Right lobe of liver (tissue), 6 donors: ENCODE measurements at regions not wholly inside any gene's neighbourhood (a gene's known extent, or its start where the extent isn't known, plus 50 kb on each side); places are given as distances from the start of the nearest gene placed in this dataset.
A peak's percentile ranks its signal among the peaks of the same experiment; 100 is the strongest.

Experiments
- ATAC-seq, 4 donors: fragments of 200-7000 bp; cut with Tn5 transposase; one replicate each; pipeline ENCODE4 v1.9.1; 2020; ENCODE audit warnings: mild to moderate bottlenecking in 4 of 4, moderate library complexity in 4 of 4
- DNase-seq, 3 donors: peaks; one replicate each; pipeline ENCODE4 v3.0.0-alpha.2; 2020
- H3K27ac ChIP-seq, 3 donors: fragments of 200-600 bp; one replicate each; pipeline ENCODE4 v1.8.0; 2022
- H3K27me3 ChIP-seq, 2 donors: fragments of 200-600 bp; one replicate each; pipeline ENCODE4 v1.8.0; 2022
- H3K36me3 ChIP-seq, 4 donors: fragments of 200-600 bp; sonication (generic) in 1 of 4; one replicate each; pipeline versions ENCODE4 v1.5.1 to v1.8.0; 2017 to 2022; ENCODE audit warnings: control low read depth in 1 of 4
- H3K4me1 ChIP-seq, 4 donors: fragments of 200-600 bp; sonication (generic) in 1 of 4; one replicate each; pipeline versions ENCODE4 v1.5.1 to v1.8.0; 2017 to 2022; ENCODE audit warnings: control low read depth in 1 of 4
- H3K4me3 ChIP-seq, 3 donors: fragments of 200-600 bp; one replicate each; pipeline ENCODE4 v1.8.0; 2022
- H3K9me3 ChIP-seq, 4 donors: fragments of 200-600 bp; sonication (generic) in 1 of 4; one replicate each; pipeline versions ENCODE4 v1.5.1 to v1.8.0; 2017 to 2022; ENCODE audit warnings: control low read depth in 1 of 4
- CTCF ChIP-seq, 4 donors: fragments of 200-600 bp in 3 of 4; fragments of 450-650 bp in 1 of 4; IDR thresholded peaks; one replicate each; pipeline versions ENCODE4 v1.5.1 to v1.8.0; 2016 to 2022; ENCODE audit warnings: antibody characterized with exemption in 4 of 4, mild to moderate bottlenecking in 2 of 4
- POLR2A ChIP-seq: fragments of 450-650 bp; IDR thresholded peaks from one replicate; pipeline ENCODE4 v1.6.1; 2017; ENCODE audit warnings: antibody characterized with exemption, mild to moderate bottlenecking
- WGBS: methylation state at CpG from one replicate; pipeline ENCODE4 v1.1.6; 2018; ENCODE audit warnings: low coverage, low lambda C conversion rate; ENCODE audit not compliant: insufficient coverage; ENCODE audit errors: missing lambda C conversion rate; 5-methylcytosine and 5-hydroxymethylcytosine counted together
- intact Hi-C, 2 donors: fragments of 100-400 bp; cut with DNase I; formaldehyde crosslinking; loops; one replicate each; pipeline versions ENCODE4 v1.11.2 to v1.14.1; 2022
- donor health status: DM: no; HTN: yes; CAD: no.
- donor health status: DM: no; HTN: no; CAD: no.
- donor health status: DM: no; HTN: no; CAD: no.
- donor health status: DM: no; HTN: yes; CAD: no.
- donor health status: DM: no; HTN: yes; CAD: no.

DNA sequence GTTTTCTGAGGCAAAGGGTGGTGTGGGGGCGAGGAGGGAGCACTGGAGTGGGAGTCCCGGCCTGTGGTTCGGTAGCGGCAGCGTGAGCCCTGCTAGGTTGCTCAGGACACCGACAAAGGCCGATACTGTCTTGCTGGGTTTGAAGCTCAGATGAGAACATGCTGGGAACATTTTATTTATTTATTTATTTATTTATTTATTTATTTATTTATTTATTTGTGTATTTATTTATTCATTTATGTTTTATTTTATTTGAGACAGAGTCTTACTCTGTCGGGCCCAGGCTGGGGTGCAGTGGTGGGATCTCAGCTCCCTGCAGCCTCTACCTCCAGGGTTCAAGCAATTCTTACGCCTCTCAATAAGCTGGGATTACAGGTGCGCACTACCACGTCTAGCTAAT, 117.9 kb upstream of the GSE1 start:
- TF ChIP-seq POLR2A = no peak
- TF ChIP-seq CTCF (IDR thresholded peaks at IDR 0.05) = no peak
- no peaks in the 10 kb centered on the region for H3K9me3 ChIP-seq
- peaks cover 0 to 15% (median 7%) of the 10 kb centered on the region in 4 donors for H3K4me1 ChIP-seq
- ATAC-seq (no peak), DNase-seq (no peak)
- intact Hi-C loops = loop anchor here in 1 of 2 donors (10.0 kb wide), 1 partner anchor 60 kb away; no protein-coding TSS in a partner anchor
- 94% methylated on average over 11 of the region's 11 CpGs for WGBS
- H3K27ac ChIP-seq = no peak overlapping the region
- no peaks in the 10 kb centered on the region for H3K27me3 ChIP-seq
- no peaks in the 10 kb centered on the region for H3K36me3 ChIP-seq
- H3K4me3 ChIP-seq = no peak overlapping the region

DNA sequence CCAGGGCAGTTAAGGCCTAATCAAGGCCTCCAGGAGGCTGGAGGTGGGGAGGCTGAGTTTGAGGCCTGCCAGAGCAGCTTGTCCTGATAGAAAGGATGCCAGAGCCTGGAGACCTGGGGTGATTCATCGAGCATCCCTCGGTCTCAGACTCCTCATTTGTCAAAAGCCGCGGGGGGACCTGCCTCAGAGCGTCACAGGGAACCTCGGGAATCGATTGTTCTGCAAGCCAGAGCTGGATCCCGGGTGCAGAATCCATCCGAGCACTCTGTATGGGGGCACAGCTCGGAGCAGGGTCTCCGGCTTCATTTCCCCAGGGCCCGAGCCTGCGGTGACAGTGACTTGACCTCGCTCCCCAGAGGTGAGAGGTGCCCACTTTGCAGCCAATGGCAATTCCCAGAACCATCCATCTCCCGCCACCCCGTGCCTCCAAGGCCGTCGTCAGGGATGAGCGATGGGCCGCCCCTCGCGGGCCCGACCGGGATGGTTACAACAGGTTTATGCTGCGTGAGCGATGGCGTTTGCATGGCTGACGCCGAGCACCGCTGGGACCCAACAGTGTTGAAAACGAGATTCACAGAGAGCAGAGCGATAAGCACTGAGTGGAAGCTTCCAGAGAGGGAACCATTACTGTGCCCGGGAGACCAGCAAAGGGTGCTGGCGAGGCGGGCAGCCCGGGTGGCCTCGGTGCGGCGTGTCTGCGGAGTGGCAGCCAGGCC, 117.1 kb upstream of the GSE1 start:
- TF ChIP-seq POLR2A = no peak
- TF ChIP-seq CTCF (IDR thresholded peaks at IDR 0.05) = no peak
- no peak overlapping the region for H3K4me3 ChIP-seq
- intact Hi-C loops = loop anchor here in 1 of 2 donors (10.0 kb wide), 1 partner anchor 61 kb away; no protein-coding TSS in a partner anchor
- H3K9me3 ChIP-seq = no peaks in the 10 kb centered on the region
- ATAC-seq (no peak), DNase-seq (no peak)
- WGBS = 98% methylated on average over 8 of the region's 40 CpGs
- H3K27ac ChIP-seq = no peak overlapping the region
- peaks cover 0 to 15% (median 7%) of the 10 kb centered on the region in 4 donors for H3K4me1 ChIP-seq
- no peaks in the 10 kb centered on the region for H3K36me3 ChIP-seq
- H3K27me3 ChIP-seq = no peaks in the 10 kb centered on the region

DNA sequence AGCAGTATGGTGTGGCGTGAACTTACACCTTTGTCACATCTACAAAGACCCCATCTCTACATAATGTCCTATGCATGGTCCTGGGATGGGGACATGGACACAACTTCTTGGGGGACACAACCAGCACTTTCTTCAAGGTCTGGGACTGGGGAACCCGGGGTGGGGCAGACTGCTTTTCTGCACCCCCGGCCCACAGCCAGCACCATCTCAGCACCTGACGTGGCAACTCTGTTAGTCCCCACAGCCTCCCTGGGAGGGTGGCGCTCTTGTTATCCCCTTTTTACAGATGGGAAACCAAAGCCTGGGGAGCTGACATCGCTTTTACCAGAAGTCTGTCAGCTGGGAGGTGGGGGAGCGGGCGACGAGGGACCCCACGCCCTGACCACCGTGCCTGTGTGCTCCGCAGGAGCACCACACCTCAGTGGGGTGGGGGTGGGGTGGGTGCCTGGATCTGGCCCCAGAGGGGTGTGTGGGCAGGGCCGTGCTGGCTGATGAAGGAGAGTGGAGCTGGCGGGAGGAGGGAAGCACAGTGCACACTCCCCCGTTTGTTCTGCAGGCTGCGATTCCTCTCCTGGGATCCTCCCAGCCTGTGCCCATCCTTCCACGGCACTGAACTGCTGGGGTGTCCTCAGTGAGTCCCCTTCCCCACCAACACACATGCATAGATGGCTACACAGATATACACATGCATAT, 115.4 kb upstream of the GSE1 start:
- no peaks in the 10 kb centered on the region for H3K36me3 ChIP-seq
- H3K27me3 ChIP-seq = no peaks in the 10 kb centered on the region
- intact Hi-C loops = loop anchor here in 1 of 2 donors (10.0 kb wide), 1 partner anchor 63 kb away; no protein-coding TSS in a partner anchor
- H3K4me1 ChIP-seq = no peaks in the 10 kb centered on the region
- DNase-seq = no peak
- no peaks in the 10 kb centered on the region for H3K9me3 ChIP-seq
- no peak for ATAC-seq
- WGBS = 50% methylated on average over 4 of the region's 17 CpGs
- no peak for TF ChIP-seq CTCF (IDR thresholded peaks at IDR 0.05)
- TF ChIP-seq POLR2A = no peak
- H3K4me3 ChIP-seq = no peak overlapping the region
- no peak overlapping the region for H3K27ac ChIP-seq

DNA sequence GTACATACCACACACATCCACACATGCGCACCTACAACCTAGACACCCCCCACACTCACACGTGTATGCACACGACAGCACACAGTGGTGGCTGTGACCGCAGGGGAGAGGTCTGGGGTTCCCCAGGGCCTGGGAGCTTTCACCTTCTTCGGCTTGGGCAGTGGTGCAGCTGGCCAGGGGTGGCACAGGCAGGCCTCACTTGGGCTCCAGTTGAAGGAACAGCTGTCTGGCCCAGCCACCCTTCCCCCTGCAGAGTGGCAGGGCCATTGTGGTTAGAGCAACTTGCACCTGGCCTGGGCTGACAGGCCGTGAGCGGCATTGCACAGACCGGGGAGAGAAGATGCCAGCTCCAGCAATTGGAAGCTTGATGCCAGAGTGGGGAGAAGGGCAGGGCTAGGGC, 114.5 kb upstream of the GSE1 start:
- H3K4me1 ChIP-seq = no peaks in the 10 kb centered on the region
- no peak for TF ChIP-seq CTCF (IDR thresholded peaks at IDR 0.05)
- no peak for TF ChIP-seq POLR2A
- H3K36me3 ChIP-seq = no peaks in the 10 kb centered on the region
- H3K9me3 ChIP-seq = no peaks in the 10 kb centered on the region
- WGBS = 94% methylated on average over 3 of the region's 8 CpGs
- DNase-seq (no peak), ATAC-seq (peak in 1 of 4 donors; percentile 11)
- no peak overlapping the region for H3K27ac ChIP-seq
- no peak overlapping the region for H3K4me3 ChIP-seq
- intact Hi-C loops = loop anchor here in 1 of 2 donors (10.0 kb wide), 1 partner anchor 64 kb away; no protein-coding TSS in a partner anchor
- H3K27me3 ChIP-seq = no peaks in the 10 kb centered on the region
